Glutamatergic neuron (in vitro differentiated cells): ENCODE measurements at regions not wholly inside any gene's neighbourhood (a gene's known extent, or its start where the extent isn't known, plus 50 kb on each side); places are given as distances from the start of the nearest gene placed in this dataset.

Experiments
- DNase-seq: peaks from one replicate; pipeline ENCODE4 v3.0.0; 2022
- H3K27ac Mint-ChIP-seq: one replicate; pipeline ENCODE4 v1.8.0; 2020; ENCODE audit warnings: mild to moderate bottlenecking, mixed read lengths, inconsistent platforms; ENCODE audit not compliant: unreplicated experiment
- H3K27me3 Mint-ChIP-seq: one replicate; pipeline ENCODE4 v1.8.0; 2020; ENCODE audit warnings: mild to moderate bottlenecking, moderate library complexity, mixed read lengths, inconsistent platforms; ENCODE audit not compliant: unreplicated experiment
- H3K36me3 Mint-ChIP-seq: one replicate; pipeline ENCODE4 v1.8.0; 2020; ENCODE audit warnings: mild to moderate bottlenecking, mixed read lengths, inconsistent platforms; ENCODE audit not compliant: unreplicated experiment
- H3K4me1 Mint-ChIP-seq: one replicate; pipeline ENCODE4 v1.8.0; 2020; ENCODE audit warnings: mild to moderate bottlenecking, low read depth, mixed read lengths, inconsistent platforms; ENCODE audit not compliant: unreplicated experiment
- H3K4me3 Mint-ChIP-seq: one replicate; pipeline ENCODE4 v1.8.0; 2020; ENCODE audit warnings: mild to moderate bottlenecking, mixed read lengths, inconsistent platforms; ENCODE audit not compliant: unreplicated experiment
- H3K9me3 Mint-ChIP-seq: one replicate; pipeline ENCODE4 v1.8.0; 2020; ENCODE audit warnings: mild to moderate bottlenecking, moderate library complexity, mixed read lengths, inconsistent platforms; ENCODE audit not compliant: unreplicated experiment
- CTCF ChIP-seq: fragments of 200-600 bp; sonication (generic); IDR thresholded peaks from one replicate; pipeline ENCODE4 v1.5.0; 2021; ENCODE audit not compliant: partially characterized antibody, unreplicated experiment

- Mint-ChIP-seq H3K9me3 (no peaks in the 10 kb centered on the region), H3K27ac (no peak overlapping the region), H3K4me3 (no peak overlapping the region), H3K4me1 (no peaks in the 10 kb centered on the region), H3K27me3 (no peaks in the 10 kb centered on the region), H3K36me3 (peaks cover 4% of the 10 kb centered on the region)
- no peak for TF ChIP-seq CTCF
- no peak for DNase-seq
These were observed 179.3 kb upstream of the GYPC start for GRCh38 chr2:126476691-126477090.

- no peak for DNase-seq
- Mint-ChIP-seq H3K27me3 (no peaks in the 10 kb centered on the region), H3K4me1 (no peaks in the 10 kb centered on the region), H3K27ac (no peak overlapping the region), H3K36me3 (no peaks in the 10 kb centered on the region), H3K4me3 (no peak overlapping the region), H3K9me3 (no peaks in the 10 kb centered on the region)
- no peak for TF ChIP-seq CTCF
These were observed 175.9 kb upstream of the GYPC start for GRCh38 chr2:126480033-126480432.

GRCh38 chr2:126482582-126483464, 173.1 kb upstream of the GYPC start:
- Mint-ChIP-seq H3K4me1 (no peaks in the 10 kb centered on the region), H3K27me3 (no peaks in the 10 kb centered on the region), H3K4me3 (no peak overlapping the region), H3K9me3 (no peaks in the 10 kb centered on the region), H3K27ac (no peak overlapping the region), H3K36me3 (no peaks in the 10 kb centered on the region)
- no peak for DNase-seq
- no peak for TF ChIP-seq CTCF

- DNase-seq, result no peak
- TF ChIP-seq CTCF, result no peak
- H3K4me1 Mint-ChIP-seq, result no peaks in the 10 kb centered on the region
- H3K36me3 Mint-ChIP-seq, result peaks cover 14% of the 10 kb centered on the region
- no peaks in the 10 kb centered on the region for H3K27me3 Mint-ChIP-seq
- no peaks in the 10 kb centered on the region for H3K9me3 Mint-ChIP-seq
- no peak overlapping the region for H3K4me3 Mint-ChIP-seq
- no peak overlapping the region for H3K27ac Mint-ChIP-seq
These were observed 161.4 kb upstream of the GYPC start for GRCh38 chr2:126494593-126494992.

GRCh38 chr2:126495189-126495588, 160.8 kb upstream of the GYPC start:
- Mint-ChIP-seq H3K27me3 (no peaks in the 10 kb centered on the region), H3K27ac (no peak overlapping the region), H3K36me3 (peaks cover 14% of the 10 kb centered on the region), H3K9me3 (no peaks in the 10 kb centered on the region), H3K4me1 (no peaks in the 10 kb centered on the region), H3K4me3 (no peak overlapping the region)
- no peak for DNase-seq
- TF ChIP-seq CTCF, result no peak
